NB4 (cell line): ENCODE measurements at regions not wholly inside any gene's neighbourhood (a gene's known extent, or its start where the extent isn't known, plus 50 kb on each side); places are given as distances from the start of the nearest gene placed in this dataset.

Experiments
- DNase-seq: peaks from one replicate; pipeline ENCODE4 v3.0.0; 2010; ENCODE audit warnings: low read depth
- H3K4me3 ChIP-seq: one replicate; pipeline ENCODE4 v1.5.1; 2011; ENCODE audit warnings: mild to moderate bottlenecking, low read depth, low read length, moderate library complexity
- CTCF ChIP-seq: IDR thresholded peaks from one replicate; pipeline ENCODE4 v1.5.1; 2012; ENCODE audit warnings: low read depth, low read length
- MAX ChIP-seq: IDR thresholded peaks from 2 replicates; pipeline ENCODE4 v1.6.1; 2011; ENCODE audit warnings: low read depth, low read length
- MYC ChIP-seq: IDR thresholded peaks from 2 replicates; pipeline ENCODE4 v1.6.1; 2011; ENCODE audit warnings: low read depth, low read length
- POLR2A ChIP-seq: IDR thresholded peaks from 2 replicates; pipeline ENCODE4 v1.6.1; 2011; ENCODE audit warnings: mild to moderate bottlenecking; ENCODE audit not compliant: insufficient read length; ENCODE audit errors: extremely low read depth

- no peak overlapping the region for H3K4me3 ChIP-seq
- TF ChIP-seq MYC (no peak), POLR2A (no peak), MAX (no peak), CTCF (no peak)
- no peak for DNase-seq
Observed at GRCh38 chr20:24357177-24357576, 112.3 kb upstream of the SYNDIG1 start.

- DNase-seq, result no peak
- TF ChIP-seq CTCF (no peak), POLR2A (no peak), MAX (no peak), MYC (no peak)
Observed at GRCh38 chr20:24353135-24353690, 116.2 kb upstream of the SYNDIG1 start.

GRCh38 chr20:24350923-24351368 lies 118.5 kb upstream of the SYNDIG1 start:
- H3K4me3 ChIP-seq, result no peak overlapping the region
- TF ChIP-seq MYC (no peak), MAX (no peak), CTCF (no peak), POLR2A (no peak)
- no peak for DNase-seq

More at GRCh38 chr20:24353135-24353690, 116.2 kb upstream of the SYNDIG1 start:
- H3K4me3 ChIP-seq, result no peak overlapping the region

- H3K4me3 ChIP-seq, result no peak overlapping the region
- no peak for TF ChIP-seq CTCF
- DNase-seq, result no peak
Observed at GRCh38 chr20:24341781-24342180, 127.6 kb upstream of the SYNDIG1 start.

GRCh38 chr20:24340933-24341332 lies 128.5 kb upstream of the SYNDIG1 start:
- H3K4me3 ChIP-seq, result no peak overlapping the region
- DNase-seq, result no peak
- TF ChIP-seq POLR2A (no peak), MYC (no peak), MAX (no peak), CTCF (no peak)

GRCh38 chr20:24339210-24339641 lies 130.2 kb upstream of the SYNDIG1 start:
- TF ChIP-seq MYC (no peak), MAX (no peak), CTCF (no peak), POLR2A (no peak)

More at GRCh38 chr20:24339210-24339641, 130.2 kb upstream of the SYNDIG1 start:
- no peak for DNase-seq
- H3K4me3 ChIP-seq, result no peak overlapping the region
